B cell (primary cell): ENCODE measurements at regions not wholly inside any gene's neighbourhood (a gene's known extent, or its start where the extent isn't known, plus 50 kb on each side); places are given as distances from the start of the nearest gene placed in this dataset.

Source experiments
- CTCF ChIP-seq: fragments of 200-600 bp; IDR thresholded peaks from one replicate; pipeline ENCODE4 v1.8.0; 2022; ENCODE audit warnings: antibody characterized with exemption, mild to moderate bottlenecking
- EZH2 ChIP-seq: IDR thresholded peaks from 2 replicates; pipeline ENCODE4 v1.6.1; 2012; ENCODE audit warnings: borderline replicate concordance, low read depth, mild to moderate bottlenecking, moderate library complexity, low read length; ENCODE audit not compliant: insufficient read depth, poor library complexity, severe bottlenecking

GRCh38 chr20:6434131-6434530 is 311.3 kb upstream of the FERMT1 start:
- TF ChIP-seq CTCF: no peak
- TF ChIP-seq EZH2: no peak
